ELF-1 (cell line): ENCODE measurements at regions not wholly inside any gene's neighbourhood (a gene's known extent, or its start where the extent isn't known, plus 50 kb on each side); places are given as distances from the start of the nearest gene placed in this dataset.

Source experiments
- DNase-seq: peaks from one replicate; pipeline ENCODE4 v3.0.0-alpha.2; 2016; ENCODE audit warnings: low read depth, low spot score

GRCh38 chr5:168059131-168059530 lies 232.3 kb upstream of the WWC1 start:
- no peak for DNase-seq

DNA sequence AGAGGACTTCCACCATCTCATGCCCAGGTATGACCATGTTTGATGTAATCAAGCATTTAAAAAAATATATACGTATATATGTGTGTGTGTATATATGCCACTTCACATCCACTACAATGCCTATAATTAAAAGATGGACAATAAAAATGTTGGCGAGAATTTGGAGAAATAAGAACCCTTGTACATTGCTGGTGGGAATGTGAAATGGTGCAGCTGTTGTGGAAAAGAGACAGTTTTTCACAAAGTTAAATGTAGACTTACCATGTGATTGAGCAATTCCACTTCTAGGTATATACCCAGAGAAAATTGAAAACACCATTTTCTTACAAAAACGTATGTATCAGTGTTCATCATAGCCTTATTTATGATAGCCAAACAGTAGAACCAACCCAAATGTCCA lies 229.2 kb upstream of the WWC1 start:
- DNase-seq, result no peak

DNA sequence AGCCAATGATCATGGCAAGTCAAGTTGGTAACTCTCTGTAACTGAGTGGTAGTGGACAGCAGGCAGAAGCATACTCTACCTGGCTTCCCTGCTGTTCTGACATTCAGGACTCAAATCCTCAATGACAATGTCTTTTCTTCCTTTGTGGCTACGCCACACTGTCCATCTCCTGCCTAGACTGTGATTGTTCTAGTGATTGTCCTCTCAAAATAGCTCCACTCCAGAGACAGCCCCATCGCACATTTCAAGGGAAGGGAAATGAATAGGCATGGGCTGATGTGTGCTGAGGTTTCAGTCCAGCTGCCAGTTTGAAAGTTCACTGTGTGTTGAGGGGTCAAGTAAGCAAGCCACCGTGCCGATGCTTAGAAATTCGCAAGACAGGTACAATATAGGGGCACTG lies 227.0 kb upstream of the WWC1 start:
- DNase-seq, result no peak

- DNase-seq, result no peak
These were observed 226.4 kb upstream of the WWC1 start for GRCh38 chr5:168064933-168065622.

DNA sequence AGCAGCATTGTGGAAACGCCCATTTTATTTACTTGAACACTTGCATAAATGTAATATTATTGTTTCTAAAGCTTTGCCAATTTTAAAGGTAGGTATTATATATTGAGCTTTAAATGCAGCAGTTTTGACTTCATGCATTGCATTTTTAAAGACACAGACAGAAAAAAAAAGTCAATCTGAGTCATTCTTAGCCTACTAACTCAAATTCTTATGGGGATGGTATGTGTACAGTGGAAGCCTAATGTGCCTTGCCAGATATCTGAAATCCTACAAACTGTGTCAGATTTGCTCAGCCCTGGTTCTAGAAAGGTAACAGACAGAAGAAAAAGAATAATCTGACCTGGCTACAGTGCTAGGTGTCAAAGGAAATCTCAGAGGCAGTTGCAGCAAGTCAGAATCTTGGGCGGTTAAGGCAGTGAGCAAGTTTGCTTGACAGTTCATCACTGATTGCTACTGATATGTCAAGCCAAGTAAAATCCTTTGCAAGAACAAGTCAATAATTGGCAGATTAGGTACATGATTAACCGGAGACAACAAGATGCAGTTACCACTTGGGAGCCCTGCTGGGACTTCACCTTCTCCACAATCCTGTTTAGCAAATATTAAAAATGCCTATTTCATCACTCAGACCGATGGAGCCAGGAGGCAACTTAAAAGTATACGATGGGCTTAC lies 224.8 kb upstream of the WWC1 start:
- no peak for DNase-seq

DNA sequence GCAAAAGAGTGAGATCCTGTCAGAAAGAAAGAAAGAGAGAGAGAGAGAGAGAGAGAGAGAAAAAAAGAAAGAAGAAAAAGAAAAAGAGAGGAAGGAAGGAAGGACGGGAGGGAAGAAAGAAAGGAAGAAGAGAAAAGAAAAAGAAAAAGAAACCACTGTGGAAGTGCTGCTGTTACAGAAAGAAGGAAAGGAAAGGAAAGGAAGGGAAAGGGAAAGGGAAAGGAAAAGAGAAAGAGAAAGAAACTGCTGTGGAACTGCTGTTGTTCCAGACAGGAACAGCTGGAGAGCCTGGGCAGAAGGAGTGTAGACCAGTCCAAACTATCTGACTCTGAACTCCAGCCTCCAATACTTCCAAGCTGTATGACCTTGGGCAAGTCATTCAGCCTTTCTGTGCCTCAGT lies 220.7 kb upstream of the WWC1 start:
- DNase-seq, result no peak

DNA sequence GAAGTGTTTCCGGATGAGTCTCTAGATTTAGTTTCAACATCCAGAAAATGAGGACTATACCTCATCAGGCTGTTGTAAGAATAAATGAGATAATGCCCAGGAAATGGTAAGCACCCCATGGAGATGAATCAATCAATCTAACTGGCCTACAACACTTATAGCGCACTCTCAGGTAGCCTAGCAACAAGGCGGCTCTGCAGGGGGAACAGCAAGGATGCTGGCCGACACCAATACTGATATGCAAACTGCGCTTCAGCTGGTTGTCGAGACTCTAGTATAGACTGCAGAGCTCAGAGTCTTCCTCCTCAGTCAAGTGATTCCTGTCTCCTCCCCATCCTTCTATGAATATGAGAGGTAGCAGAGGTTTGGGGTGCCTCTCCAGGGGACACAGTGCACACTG lies 218.8 kb upstream of the WWC1 start:
- DNase-seq, result no peak

GRCh38 chr5:168073311-168073710 lies 218.1 kb upstream of the WWC1 start:
- DNase-seq, result no peak

DNA sequence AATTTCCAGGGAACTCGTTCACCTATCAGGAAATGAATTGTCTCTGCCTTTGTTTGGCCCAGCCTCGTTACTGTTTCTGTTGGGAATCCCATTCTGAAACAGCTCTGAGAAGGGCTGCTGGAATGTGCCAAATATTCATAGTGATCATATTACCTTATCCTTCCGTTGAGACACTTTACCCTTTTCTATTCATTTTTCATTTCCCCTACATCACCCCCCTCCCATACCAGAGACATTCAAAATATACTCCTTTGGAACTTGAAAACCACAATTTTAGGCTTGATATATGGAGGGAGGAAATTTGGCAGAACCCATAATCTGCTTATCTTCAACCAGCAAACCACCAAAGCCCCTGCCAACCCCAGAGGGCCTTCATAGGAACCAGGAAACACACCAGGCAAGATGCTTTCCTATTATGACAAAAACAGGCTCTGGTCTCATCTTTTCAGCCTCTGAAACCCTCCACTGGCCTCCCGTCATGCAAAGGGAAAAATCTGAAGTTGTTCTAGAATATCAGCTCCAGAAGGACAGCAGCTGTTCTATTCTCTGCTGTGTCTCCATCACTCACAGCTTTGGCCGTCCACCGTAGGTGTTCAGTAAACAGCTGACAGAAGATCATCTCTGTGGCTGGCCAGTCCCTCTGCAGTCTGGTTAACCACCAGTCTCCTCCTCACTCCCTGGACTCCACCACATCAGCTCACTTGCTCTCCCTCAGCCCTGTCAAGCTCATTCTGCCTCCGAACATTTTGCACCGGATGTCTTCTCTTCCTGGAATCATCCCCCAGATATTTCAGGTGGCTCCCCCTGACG lies 217.2 kb upstream of the WWC1 start:
- DNase-seq, result no peak

DNA sequence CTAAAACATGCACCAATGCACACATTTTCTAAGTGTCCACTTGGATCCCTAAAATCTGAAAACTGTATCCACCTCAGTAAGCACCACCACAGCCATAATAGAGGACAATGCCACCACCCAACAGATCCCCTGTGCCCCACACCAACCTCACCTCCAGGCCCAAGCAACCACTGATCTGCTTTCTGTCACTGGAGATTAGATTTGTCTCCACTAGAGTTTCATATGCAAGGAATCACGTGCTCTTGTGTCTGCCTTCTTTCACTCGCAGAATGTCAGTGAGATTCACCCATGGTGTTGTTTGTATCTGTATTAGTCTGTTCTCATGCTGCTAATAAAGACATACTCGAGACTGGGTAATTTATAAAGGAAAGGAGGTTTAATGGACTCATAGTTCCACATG lies 216.1 kb upstream of the WWC1 start:
- DNase-seq, result no peak

DNA sequence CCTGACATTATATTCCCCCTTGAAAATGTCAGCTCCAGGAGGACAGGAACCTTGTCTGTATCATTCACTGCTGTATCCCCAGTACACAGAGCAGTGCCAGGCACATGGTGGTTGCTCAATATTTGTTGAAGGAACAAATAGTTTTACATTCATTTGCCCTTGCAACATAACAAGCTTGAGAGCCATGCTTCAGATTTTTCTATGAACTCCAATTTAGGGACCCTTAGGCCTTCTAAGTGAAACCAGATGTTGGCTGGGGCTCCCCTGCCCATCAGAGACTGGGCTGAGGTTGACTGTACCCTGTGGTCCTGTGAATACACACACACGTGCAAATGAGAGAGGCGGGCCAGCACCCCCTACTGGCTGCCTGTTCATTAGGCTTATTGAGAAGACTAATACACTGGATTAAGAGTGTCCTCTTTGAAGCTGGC lies 214.9 kb upstream of the WWC1 start:
- DNase-seq, result peak; percentile 68

- peak; percentile 47 for DNase-seq
These were observed 206.0 kb upstream of the WWC1 start for GRCh38 chr5:168085261-168086031.

GRCh38 chr5:168086104-168086610 lies 205.3 kb upstream of the WWC1 start:
- DNase-seq, result no peak

DNA sequence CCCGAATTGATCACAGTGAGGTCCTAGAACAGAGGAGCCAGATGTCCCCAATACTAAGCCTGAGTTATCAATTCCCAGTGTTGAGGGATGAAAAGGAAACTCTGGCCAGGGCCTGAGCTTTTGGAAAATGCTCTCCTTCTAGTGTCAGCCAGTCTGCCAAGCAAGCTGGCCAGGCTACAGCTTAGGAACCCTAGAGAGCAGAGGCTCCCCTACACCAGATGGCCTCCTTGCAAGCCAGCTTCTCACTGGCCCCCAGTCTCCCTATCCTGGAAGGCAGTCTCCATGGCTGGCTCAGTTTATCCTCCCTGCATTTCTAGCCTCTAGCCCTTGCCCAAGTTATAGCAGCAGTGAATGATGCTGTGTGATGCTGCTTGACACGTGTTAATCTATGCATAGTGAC lies 204.7 kb upstream of the WWC1 start:
- no peak for DNase-seq

DNA sequence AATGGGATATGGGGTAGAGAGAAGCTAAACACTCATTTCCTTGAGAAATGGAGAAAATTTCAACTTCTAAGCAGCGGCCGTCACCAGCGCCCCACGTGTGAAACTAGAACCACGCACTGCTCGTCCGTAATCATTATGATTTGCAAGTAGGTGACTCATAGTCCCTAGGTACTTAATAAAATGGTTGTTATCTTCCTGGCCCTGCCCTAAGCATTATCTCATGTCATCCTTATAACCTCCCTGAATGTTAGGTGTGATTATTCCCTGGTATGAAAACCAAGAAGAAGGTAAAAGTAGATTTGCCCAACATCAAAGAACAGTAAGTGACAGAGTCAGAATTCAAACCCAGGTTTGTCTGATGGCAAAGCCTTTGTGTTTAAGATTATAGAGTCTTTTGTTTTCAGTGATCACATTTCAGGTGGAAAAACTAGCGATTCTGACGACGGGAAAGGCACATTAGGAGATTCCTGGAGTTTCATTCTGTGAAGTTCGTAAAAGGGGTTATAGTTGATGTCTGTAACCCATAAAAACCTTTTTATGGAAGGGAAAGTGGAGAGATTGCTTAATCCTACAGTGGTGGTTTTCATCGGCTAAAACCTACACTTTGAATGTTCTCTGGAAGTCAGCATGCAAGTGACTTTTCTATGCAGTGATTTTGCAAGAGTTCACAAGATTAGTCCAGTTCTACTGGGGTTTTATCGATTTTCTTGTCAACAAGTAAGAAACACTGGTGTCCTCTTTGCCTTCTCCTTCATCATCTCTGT lies 202.9 kb upstream of the WWC1 start:
- DNase-seq, result no peak

GRCh38 chr5:168089201-168089887 lies 202.1 kb upstream of the WWC1 start:
- no peak for DNase-seq

DNA sequence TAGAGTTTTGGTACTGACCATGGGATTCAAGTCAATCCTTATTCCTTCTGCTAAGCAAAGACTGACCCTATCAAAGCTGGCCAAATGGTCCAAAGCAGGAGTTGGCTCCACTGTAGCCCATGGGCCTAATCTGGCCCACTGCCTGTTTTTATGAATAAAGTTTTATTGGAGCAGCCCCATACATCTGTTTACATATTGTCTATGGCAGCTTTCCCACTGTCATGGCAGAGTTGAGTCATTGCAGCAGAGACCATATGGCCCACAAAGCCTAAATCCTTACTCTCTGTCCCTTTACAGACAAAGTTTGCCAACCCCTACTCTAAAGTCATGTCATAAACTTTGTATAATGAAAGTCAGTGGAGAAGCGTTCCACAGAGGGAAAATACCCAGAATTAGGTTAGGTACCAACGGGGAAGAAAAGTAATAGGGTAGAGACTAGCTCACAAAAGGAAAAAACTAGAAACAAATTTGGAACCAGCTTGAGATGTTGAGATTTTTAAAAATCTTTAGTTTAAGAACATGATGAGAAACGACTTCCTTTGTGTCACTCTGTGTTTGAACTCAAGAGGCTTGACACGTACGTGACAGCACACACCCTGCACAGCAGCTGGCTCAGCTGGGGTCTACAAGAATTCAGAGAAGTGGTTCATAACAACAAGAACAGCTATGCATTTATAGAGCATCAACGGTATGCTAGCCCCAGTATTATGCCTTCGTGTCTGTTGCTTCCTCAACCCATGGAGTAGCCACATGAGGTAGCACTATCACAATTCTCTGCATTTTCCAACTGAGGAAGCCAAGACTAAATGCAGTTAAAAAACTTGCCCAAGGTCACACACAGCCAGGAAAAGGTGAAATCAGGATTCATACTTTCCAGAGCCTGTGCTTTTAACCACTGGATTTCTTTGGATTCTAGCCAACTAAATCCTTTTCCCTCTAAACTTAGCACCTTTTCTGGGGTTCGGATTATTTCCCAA lies 198.9 kb upstream of the WWC1 start:
- DNase-seq, result no peak

DNA sequence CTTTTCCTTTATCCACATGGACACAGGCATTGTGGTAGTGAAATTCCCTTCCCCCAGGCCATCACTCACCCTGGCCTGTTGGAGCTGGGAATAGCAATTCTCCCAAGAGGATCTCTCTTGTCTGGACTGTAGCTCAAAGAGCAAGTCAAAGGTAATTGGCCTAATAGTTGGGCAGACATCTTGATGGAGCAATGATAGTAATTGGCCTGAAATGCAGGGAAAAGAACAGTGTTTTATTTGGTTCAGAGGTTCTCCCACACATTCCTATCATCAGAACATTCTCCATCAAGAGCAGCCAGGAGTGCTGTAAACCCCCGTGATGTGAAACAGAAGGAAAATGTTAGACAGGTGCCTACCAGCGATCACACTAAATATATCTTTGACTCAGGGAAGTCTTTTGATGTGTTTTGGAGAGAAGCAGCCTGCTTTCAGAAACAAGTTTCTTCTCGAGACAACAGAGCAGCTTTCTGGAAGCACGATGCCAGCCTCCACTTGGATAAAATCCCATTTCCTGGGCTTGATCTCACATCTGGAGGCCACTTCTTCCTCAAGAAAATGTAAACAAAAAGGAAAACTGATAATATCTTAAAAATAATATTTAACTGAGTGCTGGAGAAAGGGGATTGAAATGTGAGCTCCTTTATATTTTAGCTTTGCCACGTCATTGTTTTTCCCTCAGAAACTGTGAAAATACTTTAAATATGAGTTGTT lies 198.1 kb upstream of the WWC1 start:
- DNase-seq, result peak; percentile 29

GRCh38 chr5:168096525-168096924 lies 194.9 kb upstream of the WWC1 start:
- DNase-seq, result no peak
